NB4 (cell line): ENCODE measurements at regions not wholly inside any gene's neighbourhood (a gene's known extent, or its start where the extent isn't known, plus 50 kb on each side); places are given as distances from the start of the nearest gene placed in this dataset.

ENCODE experiments used
- MYC ChIP-seq: IDR thresholded peaks from 2 replicates; pipeline ENCODE4 v1.6.1; 2011; ENCODE audit warnings: low read depth, low read length
- TF ChIP-seq, protein P1 (sequence below): IDR thresholded peaks from one replicate; pipeline ENCODE4 v1.5.1; 2012; ENCODE audit warnings: low read depth, low read length
- TF ChIP-seq, protein P2 (sequence below): IDR thresholded peaks from 2 replicates; pipeline ENCODE4 v1.6.1; 2011; ENCODE audit warnings: low read depth, low read length

DNA sequence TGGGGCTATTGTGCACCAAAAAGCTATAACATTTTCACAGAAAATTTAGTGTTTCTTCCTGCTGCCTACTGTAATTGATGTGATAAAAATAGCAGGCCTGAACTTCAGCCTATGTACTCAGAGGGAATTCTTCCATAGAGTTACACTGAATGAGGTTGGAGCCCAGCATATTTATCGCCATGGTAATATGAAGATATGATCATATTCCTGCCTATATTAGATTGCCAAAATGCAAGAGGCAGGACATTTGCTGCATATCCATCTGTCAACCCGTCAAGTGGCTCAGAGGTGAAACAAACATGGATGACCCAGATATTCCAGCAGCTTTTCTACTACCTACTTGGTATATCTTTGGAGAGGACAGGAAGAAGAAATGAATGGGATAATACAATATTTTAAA lies 1150.6 kb downstream of the TBL1XR1 start:
- TF ChIP-seq, protein P1, sequence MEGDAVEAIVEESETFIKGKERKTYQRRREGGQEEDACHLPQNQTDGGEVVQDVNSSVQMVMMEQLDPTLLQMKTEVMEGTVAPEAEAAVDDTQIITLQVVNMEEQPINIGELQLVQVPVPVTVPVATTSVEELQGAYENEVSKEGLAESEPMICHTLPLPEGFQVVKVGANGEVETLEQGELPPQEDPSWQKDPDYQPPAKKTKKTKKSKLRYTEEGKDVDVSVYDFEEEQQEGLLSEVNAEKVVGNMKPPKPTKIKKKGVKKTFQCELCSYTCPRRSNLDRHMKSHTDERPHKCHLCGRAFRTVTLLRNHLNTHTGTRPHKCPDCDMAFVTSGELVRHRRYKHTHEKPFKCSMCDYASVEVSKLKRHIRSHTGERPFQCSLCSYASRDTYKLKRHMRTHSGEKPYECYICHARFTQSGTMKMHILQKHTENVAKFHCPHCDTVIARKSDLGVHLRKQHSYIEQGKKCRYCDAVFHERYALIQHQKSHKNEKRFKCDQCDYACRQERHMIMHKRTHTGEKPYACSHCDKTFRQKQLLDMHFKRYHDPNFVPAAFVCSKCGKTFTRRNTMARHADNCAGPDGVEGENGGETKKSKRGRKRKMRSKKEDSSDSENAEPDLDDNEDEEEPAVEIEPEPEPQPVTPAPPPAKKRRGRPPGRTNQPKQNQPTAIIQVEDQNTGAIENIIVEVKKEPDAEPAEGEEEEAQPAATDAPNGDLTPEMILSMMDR: no peak
- TF ChIP-seq, protein P2, sequence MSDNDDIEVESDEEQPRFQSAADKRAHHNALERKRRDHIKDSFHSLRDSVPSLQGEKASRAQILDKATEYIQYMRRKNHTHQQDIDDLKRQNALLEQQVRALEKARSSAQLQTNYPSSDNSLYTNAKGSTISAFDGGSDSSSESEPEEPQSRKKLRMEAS: no peak
- TF ChIP-seq MYC: no peak
